Neural progenitor cell (in vitro differentiated cells): ENCODE measurements at regions not wholly inside any gene's neighbourhood (a gene's known extent, or its start where the extent isn't known, plus 50 kb on each side); places are given as distances from the start of the nearest gene placed in this dataset.

Experiments used
- DNase-seq: peaks from one replicate; pipeline ENCODE4 v3.0.0-alpha.2; 2016; ENCODE audit warnings: low spot score
- H2AFZ ChIP-seq: fragments of 200-600 bp; sonication (generic); replicated peaks from 2 replicates; pipeline ENCODE4 v1.6.1; 2016; ENCODE audit warnings: antibody characterized with exemption
- H3F3A ChIP-seq: fragments of 200-600 bp; sonication (generic); 2 replicates; pipeline ENCODE4 v1.6.1; 2016; ENCODE audit warnings: antibody characterized with exemption, low read depth
- H3K27ac ChIP-seq: fragments of 200-600 bp; sonication (generic); 2 replicates; pipeline ENCODE4 v1.5.1; 2016; ENCODE audit warnings: mild to moderate bottlenecking
- H3K27me3 ChIP-seq: fragments of 200-600 bp; sonication (generic); 2 replicates; pipeline ENCODE4 v1.6.1; 2016; ENCODE audit warnings: mild to moderate bottlenecking, moderate library complexity
- H3K36me3 ChIP-seq: fragments of 200-600 bp; sonication (generic); 2 replicates; pipeline ENCODE4 v1.5.1; 2016
- H3K4me1 ChIP-seq: fragments of 200-600 bp; sonication (generic); 2 replicates; pipeline ENCODE4 v1.6.1; 2016; ENCODE audit warnings: mixed run types
- H3K4me2 ChIP-seq: fragments of 200-600 bp; sonication (generic); 2 replicates; pipeline ENCODE4 v1.6.1; 2016
- H3K4me3 ChIP-seq: fragments of 200-600 bp; sonication (generic); 2 replicates; pipeline ENCODE4 v1.5.1; 2016
- H3K79me2 ChIP-seq: fragments of 200-600 bp; sonication (generic); 2 replicates; pipeline ENCODE4 v1.6.1; 2016; ENCODE audit warnings: low read depth
- H3K9ac ChIP-seq: fragments of 200-600 bp; sonication (generic); 2 replicates; pipeline ENCODE4 v1.6.1; 2016
- H3K9me3 ChIP-seq: fragments of 200-600 bp; sonication (generic); 2 replicates; pipeline ENCODE4 v1.5.1; 2016; ENCODE audit warnings: low read depth
- H4K20me1 ChIP-seq: fragments of 200-600 bp; sonication (generic); 2 replicates; pipeline ENCODE4 v1.6.1; 2016; ENCODE audit warnings: low read depth
- H3K27ac Mint-ChIP-seq: 3 replicates; pipeline ENCODE4 v1.8.0; 2021; ENCODE audit warnings: mixed read lengths
- H3K27me3 Mint-ChIP-seq: 2 replicates; pipeline ENCODE4 v1.8.0; 2022; ENCODE audit warnings: low read depth, mild to moderate bottlenecking, inconsistent platforms, moderate library complexity, mixed read lengths; ENCODE audit not compliant: insufficient read depth
- H3K36me3 Mint-ChIP-seq: 3 replicates; pipeline ENCODE4 v1.8.0; 2021; ENCODE audit warnings: mixed read lengths
- H3K4me1 Mint-ChIP-seq: 3 replicates; pipeline ENCODE4 v1.8.0; 2021; ENCODE audit warnings: mixed read lengths
- H3K4me3 Mint-ChIP-seq: 3 replicates; pipeline ENCODE4 v1.8.0; 2021; ENCODE audit warnings: mild to moderate bottlenecking, moderate library complexity, mixed read lengths
- H3K9me3 Mint-ChIP-seq: 3 replicates; pipeline ENCODE4 v1.8.0; 2020; ENCODE audit warnings: mixed read lengths
- CTCF ChIP-seq: fragments of 200-600 bp; sonication (generic); IDR thresholded peaks from 2 replicates; pipeline ENCODE4 v1.5.1; 2017; ENCODE audit warnings: antibody characterized with exemption, mild to moderate bottlenecking
- EZH2 ChIP-seq: fragments of 200-600 bp; sonication (generic); IDR thresholded peaks from 2 replicates; pipeline ENCODE4 v1.6.1; 2017; ENCODE audit warnings: antibody characterized with exemption, mild to moderate bottlenecking, moderate library complexity
- EZH2phosphoT487 ChIP-seq: fragments of 200-600 bp; sonication (generic); IDR thresholded peaks from 2 replicates; pipeline ENCODE4 v1.6.1; 2017; ENCODE audit warnings: antibody characterized with exemption

DNA sequence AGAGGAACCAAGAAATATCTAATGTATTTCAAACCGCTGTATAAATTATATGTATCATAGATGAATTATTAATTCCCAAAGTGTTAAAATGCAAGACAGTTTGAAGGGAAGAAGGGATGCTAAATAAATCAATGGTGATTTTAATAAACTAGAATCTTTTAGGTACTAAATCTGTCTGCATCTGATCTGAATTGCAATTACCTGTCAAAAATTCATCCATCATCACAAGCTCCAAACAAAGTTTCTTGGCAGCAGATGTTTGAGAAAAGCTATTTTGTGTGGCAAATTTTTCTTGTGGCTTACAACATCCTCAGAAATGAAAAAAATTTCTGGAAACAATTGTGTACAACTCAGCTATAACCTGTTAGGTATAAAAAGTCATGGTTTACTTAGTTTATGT is 816.0 kb upstream of the NDST4 start:
- no peaks in the 10 kb centered on the region for H3K27me3 ChIP-seq
- no peak overlapping the region for H3K9ac ChIP-seq
- Mint-ChIP-seq H3K27ac (no peak overlapping the region), H3K4me1 (no peaks in the 10 kb centered on the region), H3K27me3 (no peaks in the 10 kb centered on the region), H3K9me3 (no peaks in the 10 kb centered on the region), H3K4me3 (no peak overlapping the region), H3K36me3 (no peaks in the 10 kb centered on the region)
- no peaks in the 10 kb centered on the region for H3F3A ChIP-seq
- H3K4me2 ChIP-seq: no peak overlapping the region
- H3K4me3 ChIP-seq: no peak overlapping the region
- DNase-seq: no peak
- H2AFZ ChIP-seq: no peak overlapping the region
- no peaks in the 10 kb centered on the region for H3K36me3 ChIP-seq
- no peaks in the 10 kb centered on the region for H3K4me1 ChIP-seq
- no peak overlapping the region for H3K27ac ChIP-seq
- no peaks in the 10 kb centered on the region for H3K79me2 ChIP-seq
- H3K9me3 ChIP-seq: no peaks in the 10 kb centered on the region
- TF ChIP-seq EZH2phosphoT487: no peak
- no peak for TF ChIP-seq CTCF
- no peak for TF ChIP-seq EZH2
- no peaks in the 10 kb centered on the region for H4K20me1 ChIP-seq

DNA sequence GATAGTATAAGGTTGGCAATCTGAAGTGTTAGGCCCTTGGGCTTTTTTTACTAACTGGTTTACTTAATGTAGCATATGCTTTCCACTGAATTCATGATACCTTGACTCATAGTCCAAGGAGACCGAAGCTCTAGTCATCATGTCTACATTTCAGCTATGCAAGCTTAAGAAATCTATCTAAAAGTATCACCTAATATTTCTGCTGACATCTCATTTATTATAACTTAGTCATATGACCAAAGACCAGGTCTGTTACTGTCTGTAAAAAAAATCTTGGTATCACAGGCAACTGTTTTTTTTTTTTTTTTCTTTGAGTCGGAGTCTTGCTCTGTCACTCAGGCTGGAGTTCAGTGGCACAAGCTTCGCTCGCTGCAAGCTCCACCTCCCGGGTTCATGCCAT is 814.0 kb upstream of the NDST4 start:
- H3K4me1 Mint-ChIP-seq: no peaks in the 10 kb centered on the region

DNA sequence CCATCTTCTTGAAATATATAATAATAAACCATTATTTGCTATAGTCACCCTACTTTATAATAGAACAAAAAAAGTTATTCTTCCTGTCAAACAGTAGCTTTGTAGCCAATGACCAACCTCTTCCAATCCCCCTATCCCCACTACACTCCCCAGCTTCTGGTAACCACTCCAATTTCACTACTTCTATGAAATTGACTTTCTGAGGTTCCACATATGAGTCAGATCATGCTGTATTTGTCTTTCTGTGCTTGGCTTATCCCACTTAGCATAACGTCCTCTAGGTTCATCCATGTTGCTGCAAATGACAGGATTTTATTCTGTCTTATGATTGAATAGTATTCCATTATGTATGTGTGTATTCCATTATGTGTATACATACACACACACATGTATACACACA is 809.7 kb upstream of the NDST4 start:
- Histone ChIP-seq H3K4me3 (no peak overlapping the region), H3K9ac (no peak overlapping the region), H2AFZ (no peak overlapping the region), H3K79me2 (no peaks in the 10 kb centered on the region), H3F3A (no peaks in the 10 kb centered on the region), H3K27ac (no peak overlapping the region), H3K4me1 (no peaks in the 10 kb centered on the region), H4K20me1 (no peaks in the 10 kb centered on the region), H3K36me3 (no peaks in the 10 kb centered on the region), H3K27me3 (no peaks in the 10 kb centered on the region), H3K4me2 (no peak overlapping the region), H3K9me3 (no peaks in the 10 kb centered on the region)
- no peaks in the 10 kb centered on the region for H3K9me3 Mint-ChIP-seq
- TF ChIP-seq EZH2phosphoT487 (no peak), EZH2 (no peak)
- no peak overlapping the region for H3K4me3 Mint-ChIP-seq
- DNase-seq: no peak
- peaks cover 2% of the 10 kb centered on the region for H3K27me3 Mint-ChIP-seq
- no peaks in the 10 kb centered on the region for H3K4me1 Mint-ChIP-seq
- no peaks in the 10 kb centered on the region for H3K36me3 Mint-ChIP-seq
- no peak overlapping the region for H3K27ac Mint-ChIP-seq

More for the DNA sequence above, 814.0 kb upstream of the NDST4 start:
- DNase-seq: no peak
- Histone ChIP-seq H3K4me2 (no peak overlapping the region), H2AFZ (no peak overlapping the region), H3K36me3 (no peaks in the 10 kb centered on the region), H3K27ac (no peak overlapping the region), H3K4me3 (no peak overlapping the region), H3K27me3 (no peaks in the 10 kb centered on the region), H3K4me1 (no peaks in the 10 kb centered on the region), H4K20me1 (no peaks in the 10 kb centered on the region), H3K9me3 (no peaks in the 10 kb centered on the region), H3F3A (no peaks in the 10 kb centered on the region), H3K79me2 (no peaks in the 10 kb centered on the region), H3K9ac (no peak overlapping the region)
- no peak overlapping the region for H3K4me3 Mint-ChIP-seq
- H3K9me3 Mint-ChIP-seq: no peaks in the 10 kb centered on the region
- no peaks in the 10 kb centered on the region for H3K27me3 Mint-ChIP-seq
- H3K36me3 Mint-ChIP-seq: no peaks in the 10 kb centered on the region
- H3K27ac Mint-ChIP-seq: no peak overlapping the region
- TF ChIP-seq EZH2 (no peak), EZH2phosphoT487 (no peak), CTCF (no peak)

GRCh38 chr4:115920637-115921036 is 807.2 kb upstream of the NDST4 start:
- Histone ChIP-seq H3K9ac (no peak overlapping the region), H2AFZ (no peak overlapping the region), H3K27ac (no peak overlapping the region), H3K9me3 (no peaks in the 10 kb centered on the region), H3K4me2 (no peak overlapping the region), H3K27me3 (no peaks in the 10 kb centered on the region), H3K36me3 (no peaks in the 10 kb centered on the region), H3K4me1 (no peaks in the 10 kb centered on the region), H4K20me1 (no peaks in the 10 kb centered on the region), H3K4me3 (no peak overlapping the region), H3F3A (no peaks in the 10 kb centered on the region), H3K79me2 (no peaks in the 10 kb centered on the region)
- Mint-ChIP-seq H3K4me3 (no peak overlapping the region), H3K27me3 (peaks cover 2% of the 10 kb centered on the region), H3K4me1 (no peaks in the 10 kb centered on the region), H3K27ac (no peak overlapping the region), H3K36me3 (no peaks in the 10 kb centered on the region), H3K9me3 (no peaks in the 10 kb centered on the region)
- no peak for DNase-seq
- TF ChIP-seq EZH2 (no peak), CTCF (no peak), EZH2phosphoT487 (no peak)
